AG10803 (cell line): ENCODE measurements at regions not wholly inside any gene's neighbourhood (a gene's known extent, or its start where the extent isn't known, plus 50 kb on each side); places are given as distances from the start of the nearest gene placed in this dataset.

Source experiments
- DNase-seq: peaks from one replicate; pipeline ENCODE4 v3.0.0; 2010; ENCODE audit warnings: low read depth
- H3K4me3 ChIP-seq: 2 replicates; pipeline ENCODE4 v1.5.1; 2011; ENCODE audit warnings: mild to moderate bottlenecking, low read length, control low read depth
- CTCF ChIP-seq: conservative IDR thresholded peaks from 2 replicates; pipeline ENCODE4 v1.5.1; 2011; ENCODE audit warnings: mild to moderate bottlenecking, low read length, control low read depth, inconsistent platforms

GRCh38 chr4:79049840-79050540, 110.8 kb upstream of the PAQR3 start:
- DNase-seq, result no peak
- peak overlapping the region; percentile 22 for H3K4me3 ChIP-seq
- TF ChIP-seq CTCF, result no peak

- no peak overlapping the region for H3K4me3 ChIP-seq
- DNase-seq, result no peak
- no peak for TF ChIP-seq CTCF
These were observed 109.6 kb upstream of the PAQR3 start for GRCh38 chr4:79048878-79049277.

GRCh38 chr4:79047316-79047715, 108.1 kb upstream of the PAQR3 start:
- no peak for TF ChIP-seq CTCF
- DNase-seq, result no peak

DNA sequence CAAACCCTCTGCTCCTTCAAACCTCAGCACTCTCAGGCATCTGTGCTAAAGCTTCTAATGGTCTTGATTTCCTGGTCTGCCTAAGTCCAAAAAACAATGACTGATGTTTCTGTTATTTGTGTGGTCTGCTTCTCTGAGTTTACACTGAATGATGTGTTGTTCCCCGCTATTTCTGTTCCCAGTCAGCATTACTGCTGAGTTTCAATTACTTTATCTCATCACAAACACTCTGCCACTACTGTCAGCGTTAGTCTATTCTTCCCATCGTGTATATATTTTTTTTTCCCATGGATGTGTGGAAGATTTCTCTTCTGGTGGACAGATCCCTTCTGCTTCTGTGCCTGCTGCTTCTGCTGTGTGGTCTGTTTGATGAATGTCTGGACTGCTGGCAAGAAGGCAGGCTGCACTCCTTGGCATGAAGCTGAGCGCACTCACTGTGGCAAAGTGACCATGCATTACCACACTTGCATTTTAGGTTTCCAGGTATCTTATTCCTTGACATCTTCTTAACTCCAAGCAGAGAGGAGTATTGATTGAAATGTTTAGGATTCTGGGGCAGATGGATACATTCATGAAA, 106.9 kb upstream of the PAQR3 start:
- TF ChIP-seq CTCF, result no peak
- H3K4me3 ChIP-seq, result no peak overlapping the region
- DNase-seq, result no peak

More at GRCh38 chr4:79047316-79047715, 108.1 kb upstream of the PAQR3 start:
- H3K4me3 ChIP-seq, result no peak overlapping the region

- no peak for TF ChIP-seq CTCF
- H3K4me3 ChIP-seq, result no peak overlapping the region
- DNase-seq, result no peak
These were observed 105.0 kb upstream of the PAQR3 start for GRCh38 chr4:79044141-79044659.

DNA sequence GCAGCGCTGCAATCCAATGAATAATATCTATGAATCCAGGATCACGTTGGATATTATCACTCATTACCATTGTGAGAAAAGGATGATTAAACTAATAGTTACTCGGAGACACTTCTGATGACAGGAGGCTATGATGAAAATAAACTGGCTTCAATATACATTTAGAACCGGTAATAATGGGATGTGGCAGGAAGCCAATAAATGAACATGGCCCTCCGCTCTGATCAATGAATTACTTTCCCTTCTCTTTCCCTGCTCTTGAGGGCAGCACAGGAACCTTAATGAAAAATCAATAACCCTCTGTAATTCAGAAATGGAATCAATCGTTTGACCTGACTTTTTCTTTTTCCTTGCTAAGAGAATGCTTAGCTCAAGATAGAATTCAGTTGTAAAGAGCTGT, 103.9 kb upstream of the PAQR3 start:
- H3K4me3 ChIP-seq, result no peak overlapping the region
- no peak for DNase-seq
- TF ChIP-seq CTCF, result no peak
